Nephron (organoid): ENCODE measurements at regions not wholly inside any gene's neighbourhood (a gene's known extent, or its start where the extent isn't known, plus 50 kb on each side); places are given as distances from the start of the nearest gene placed in this dataset.

Experiments used
- H3K27ac Mint-ChIP-seq, 3 experiments: 2 replicates each; pipeline ENCODE4 v1.8.0; 2020; ENCODE audit warnings: mixed read lengths in 3 of 3, mild to moderate bottlenecking in 2 of 3, moderate library complexity in 1 of 3
- H3K27me3 Mint-ChIP-seq: 2 replicates; pipeline ENCODE4 v1.8.0; 2021; ENCODE audit warnings: low read depth, mild to moderate bottlenecking, moderate library complexity, mixed read lengths
- H3K36me3 Mint-ChIP-seq: 2 replicates; pipeline ENCODE4 v1.8.0; 2020; ENCODE audit warnings: low read depth, mixed read lengths
- H3K4me1 Mint-ChIP-seq: 2 replicates; pipeline ENCODE4 v1.8.0; 2020; ENCODE audit warnings: mixed read lengths
- H3K4me3 Mint-ChIP-seq, 3 experiments: 2 replicates each; pipeline ENCODE4 v1.8.0; 2020; ENCODE audit warnings: mild to moderate bottlenecking in 3 of 3, mixed read lengths in 3 of 3, moderate library complexity in 2 of 3
- H3K9me3 Mint-ChIP-seq: 2 replicates; pipeline ENCODE4 v1.8.0; 2020; ENCODE audit warnings: mixed read lengths
- TF ChIP-seq, protein P1 (sequence below), 3 experiments: fragments of 200-600 bp; sonication (generic); IDR thresholded peaks; one replicate each; pipeline ENCODE4 v1.5.0; 2021; ENCODE audit warnings: antibody characterized with exemption in 3 of 3; ENCODE audit not compliant: unreplicated experiment in 3 of 3

DNA sequence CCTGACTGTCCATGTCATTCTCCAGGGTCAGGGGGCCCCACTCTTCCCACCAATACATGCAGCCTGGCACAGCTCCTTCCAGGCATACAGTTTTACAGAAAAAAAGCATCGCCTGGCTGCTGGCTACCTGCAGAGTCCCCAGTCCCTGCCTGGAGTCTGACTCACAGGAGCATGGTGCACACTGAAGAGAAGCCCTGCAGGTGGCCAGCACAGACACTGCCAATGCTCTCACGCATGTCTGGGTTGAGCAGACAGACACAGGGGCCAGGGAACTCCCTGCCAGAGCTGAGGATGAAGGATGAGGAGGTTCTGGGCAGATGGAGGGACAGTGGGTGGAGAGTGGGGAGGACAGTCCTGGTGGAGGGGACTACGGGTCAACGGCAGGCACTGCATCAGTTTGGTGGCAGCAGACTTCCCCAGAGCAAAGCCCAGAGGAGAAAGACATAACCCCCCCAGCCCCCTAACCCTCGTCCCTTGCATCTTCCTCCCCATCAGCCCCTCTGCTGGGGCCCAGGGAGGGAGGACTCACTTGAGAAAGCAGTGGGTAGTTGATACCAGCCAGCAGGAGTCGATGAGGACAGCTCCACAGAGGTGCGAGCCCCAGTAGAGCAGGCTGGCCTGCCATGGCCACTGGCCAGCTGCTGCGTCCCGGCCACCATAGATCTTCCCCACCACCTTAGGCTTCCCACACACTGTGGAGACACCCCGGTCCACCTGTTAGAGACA is 72.9 kb upstream of the SPTLC1 start:
- H3K9me3 Mint-ChIP-seq: no peaks in the 10 kb centered on the region
- H3K4me1 Mint-ChIP-seq: no peaks in the 10 kb centered on the region
- no peak overlapping the region for H3K4me3 Mint-ChIP-seq
- no peaks in the 10 kb centered on the region for H3K36me3 Mint-ChIP-seq
- TF ChIP-seq, protein P1, sequence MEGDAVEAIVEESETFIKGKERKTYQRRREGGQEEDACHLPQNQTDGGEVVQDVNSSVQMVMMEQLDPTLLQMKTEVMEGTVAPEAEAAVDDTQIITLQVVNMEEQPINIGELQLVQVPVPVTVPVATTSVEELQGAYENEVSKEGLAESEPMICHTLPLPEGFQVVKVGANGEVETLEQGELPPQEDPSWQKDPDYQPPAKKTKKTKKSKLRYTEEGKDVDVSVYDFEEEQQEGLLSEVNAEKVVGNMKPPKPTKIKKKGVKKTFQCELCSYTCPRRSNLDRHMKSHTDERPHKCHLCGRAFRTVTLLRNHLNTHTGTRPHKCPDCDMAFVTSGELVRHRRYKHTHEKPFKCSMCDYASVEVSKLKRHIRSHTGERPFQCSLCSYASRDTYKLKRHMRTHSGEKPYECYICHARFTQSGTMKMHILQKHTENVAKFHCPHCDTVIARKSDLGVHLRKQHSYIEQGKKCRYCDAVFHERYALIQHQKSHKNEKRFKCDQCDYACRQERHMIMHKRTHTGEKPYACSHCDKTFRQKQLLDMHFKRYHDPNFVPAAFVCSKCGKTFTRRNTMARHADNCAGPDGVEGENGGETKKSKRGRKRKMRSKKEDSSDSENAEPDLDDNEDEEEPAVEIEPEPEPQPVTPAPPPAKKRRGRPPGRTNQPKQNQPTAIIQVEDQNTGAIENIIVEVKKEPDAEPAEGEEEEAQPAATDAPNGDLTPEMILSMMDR (IDR thresholded peaks at IDR 0.05; ENCODE audit: unreplicated experiment in 3 of 3): no peak
- H3K27me3 Mint-ChIP-seq: no peaks in the 10 kb centered on the region
- H3K27ac Mint-ChIP-seq: no peak overlapping the region

DNA sequence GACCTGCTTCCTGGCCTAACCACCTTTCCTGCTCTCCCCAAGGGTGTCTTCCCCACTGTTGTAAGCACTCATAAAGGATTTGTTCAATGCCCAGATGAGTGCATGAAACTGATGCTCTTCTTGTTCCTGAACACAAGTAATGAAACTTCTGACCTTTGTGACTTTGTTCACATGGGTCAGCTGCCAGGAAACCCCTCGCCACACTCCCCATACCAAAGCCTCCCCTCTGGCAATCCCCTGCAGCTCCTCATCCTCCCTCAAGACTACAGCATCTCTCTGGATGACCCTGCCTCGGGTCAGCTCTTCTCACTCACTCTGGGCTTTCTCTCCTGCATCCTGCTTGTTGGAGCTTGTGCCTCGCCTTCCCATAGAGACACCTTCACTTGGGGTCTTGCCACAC is 72.2 kb upstream of the SPTLC1 start:
- no peaks in the 10 kb centered on the region for H3K9me3 Mint-ChIP-seq
- no peaks in the 10 kb centered on the region for H3K27me3 Mint-ChIP-seq
- H3K4me1 Mint-ChIP-seq: no peaks in the 10 kb centered on the region
- no peak overlapping the region for H3K4me3 Mint-ChIP-seq
- no peaks in the 10 kb centered on the region for H3K36me3 Mint-ChIP-seq
- TF ChIP-seq, protein P1 (IDR thresholded peaks at IDR 0.05; ENCODE audit: unreplicated experiment in 3 of 3): no peak
- H3K27ac Mint-ChIP-seq: no peak overlapping the region

DNA sequence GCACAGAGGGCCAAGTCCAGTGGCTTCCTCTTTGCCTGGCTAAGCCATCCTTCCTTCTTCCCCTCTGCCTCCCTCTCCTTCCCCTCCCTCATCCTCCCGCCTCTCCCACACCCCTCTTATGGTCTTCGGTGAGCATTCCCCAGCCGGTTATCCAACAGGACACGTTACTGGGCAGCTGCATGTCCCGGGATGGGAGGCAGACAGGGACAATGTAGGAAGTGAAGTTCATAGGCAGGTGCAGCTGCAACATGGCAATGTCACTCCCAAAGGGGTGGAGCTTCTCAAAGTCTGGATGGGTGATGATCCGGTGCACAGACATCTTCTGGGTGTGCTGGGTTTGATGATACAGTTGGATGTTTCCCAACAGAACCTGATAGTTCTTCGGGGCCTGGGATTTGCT is 71.4 kb upstream of the SPTLC1 start:
- Mint-ChIP-seq H3K4me1 (no peaks in the 10 kb centered on the region), H3K36me3 (no peaks in the 10 kb centered on the region), H3K4me3 (no peak overlapping the region), H3K27ac (no peak overlapping the region), H3K9me3 (no peaks in the 10 kb centered on the region), H3K27me3 (no peaks in the 10 kb centered on the region)
- TF ChIP-seq, protein P1 (IDR thresholded peaks at IDR 0.05; ENCODE audit: unreplicated experiment in 3 of 3): no peak

DNA sequence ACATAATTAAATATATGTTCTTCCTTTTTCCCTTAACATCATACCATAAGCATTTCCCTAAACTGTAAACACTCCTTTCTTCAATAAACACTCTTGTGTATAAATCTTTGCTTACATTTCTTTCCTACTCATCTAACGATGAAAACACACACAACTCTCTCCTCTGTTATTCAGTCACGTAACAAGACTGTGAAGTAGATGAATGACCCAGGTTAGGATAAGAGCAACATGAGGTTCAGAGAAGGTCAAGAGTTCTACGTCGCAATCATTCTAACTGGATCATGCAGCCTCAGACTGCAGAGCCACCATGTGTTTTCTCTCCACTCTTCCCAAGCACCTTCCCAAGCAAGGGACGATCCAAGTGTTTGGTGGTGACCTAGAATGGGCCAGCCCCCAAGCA is 70.5 kb upstream of the SPTLC1 start:
- no peaks in the 10 kb centered on the region for H3K36me3 Mint-ChIP-seq
- TF ChIP-seq, protein P1 (IDR thresholded peaks at IDR 0.05; ENCODE audit: unreplicated experiment in 3 of 3): no peak
- peaks cover 2% of the 10 kb centered on the region for H3K9me3 Mint-ChIP-seq
- no peak overlapping the region for H3K4me3 Mint-ChIP-seq
- peaks cover 6% of the 10 kb centered on the region for H3K4me1 Mint-ChIP-seq
- H3K27me3 Mint-ChIP-seq: peaks cover 4% of the 10 kb centered on the region
- no peak overlapping the region for H3K27ac Mint-ChIP-seq

DNA sequence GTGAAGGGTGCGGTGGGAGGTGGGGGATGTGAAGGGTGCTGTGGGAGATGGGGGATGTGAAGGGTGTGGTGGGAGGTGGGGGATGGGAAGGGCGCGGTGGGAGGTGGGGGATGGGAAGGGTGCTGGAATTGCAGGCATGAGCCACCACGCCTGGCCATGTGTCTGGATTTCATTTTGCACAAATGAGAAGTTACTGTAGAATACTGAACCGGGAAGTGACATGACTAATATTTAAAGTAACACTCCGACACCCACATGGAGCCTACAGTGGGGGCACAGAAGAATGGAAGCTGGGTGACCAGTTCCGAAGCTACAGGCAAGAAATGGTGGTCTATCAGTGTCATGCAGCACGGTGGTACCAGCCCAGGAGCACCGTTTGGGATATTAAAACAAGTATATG is 69.9 kb upstream of the SPTLC1 start:
- Mint-ChIP-seq H3K4me1 (peaks cover 10% of the 10 kb centered on the region), H3K27ac (no peak overlapping the region), H3K4me3 (no peak overlapping the region), H3K9me3 (peaks cover 2% of the 10 kb centered on the region), H3K27me3 (peaks cover 4% of the 10 kb centered on the region), H3K36me3 (no peaks in the 10 kb centered on the region)
- TF ChIP-seq, protein P1 (IDR thresholded peaks at IDR 0.05; ENCODE audit: unreplicated experiment in 3 of 3): no peak

DNA sequence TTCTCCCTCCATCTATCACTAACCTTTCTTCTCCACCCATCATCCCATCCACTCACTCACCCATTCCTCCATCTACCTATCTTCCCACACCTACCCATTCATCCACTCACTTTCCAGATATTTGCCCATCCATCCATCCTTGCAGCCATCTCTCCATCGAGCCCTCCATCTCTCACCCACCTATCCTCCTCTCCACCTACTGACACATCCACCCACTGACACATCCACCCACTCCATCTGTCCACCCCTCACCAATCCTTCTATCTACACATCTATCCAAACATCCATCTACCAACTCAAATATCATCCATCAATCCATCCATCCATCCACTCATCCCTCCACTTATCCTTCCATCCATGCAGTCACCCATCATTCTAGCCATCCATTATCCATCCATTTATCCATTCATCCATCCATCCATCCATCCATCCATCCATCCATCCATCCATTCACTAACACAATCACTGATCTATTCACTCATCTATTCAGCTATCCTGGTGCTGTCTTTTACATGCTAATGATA is 68.9 kb upstream of the SPTLC1 start:
- Mint-ChIP-seq H3K27me3 (peaks cover 8% of the 10 kb centered on the region), H3K4me3 (no peak overlapping the region), H3K27ac (no peak overlapping the region), H3K4me1 (peaks cover 10% of the 10 kb centered on the region), H3K36me3 (no peaks in the 10 kb centered on the region), H3K9me3 (peaks cover 4% of the 10 kb centered on the region)
- TF ChIP-seq, protein P1 (IDR thresholded peaks at IDR 0.05; ENCODE audit: unreplicated experiment in 3 of 3): no peak
